ENCODE measurements at regions not wholly inside any gene's neighbourhood (a gene's known extent, or its start where the extent isn't known, plus 50 kb on each side); places are given as distances from the start of the nearest gene placed in this dataset.
"Not testable (repeated sequence)": the region's sequence is repeated elsewhere in the genome, so short reads cannot be mapped to it uniquely, and the experiment has no call there.

DNA sequence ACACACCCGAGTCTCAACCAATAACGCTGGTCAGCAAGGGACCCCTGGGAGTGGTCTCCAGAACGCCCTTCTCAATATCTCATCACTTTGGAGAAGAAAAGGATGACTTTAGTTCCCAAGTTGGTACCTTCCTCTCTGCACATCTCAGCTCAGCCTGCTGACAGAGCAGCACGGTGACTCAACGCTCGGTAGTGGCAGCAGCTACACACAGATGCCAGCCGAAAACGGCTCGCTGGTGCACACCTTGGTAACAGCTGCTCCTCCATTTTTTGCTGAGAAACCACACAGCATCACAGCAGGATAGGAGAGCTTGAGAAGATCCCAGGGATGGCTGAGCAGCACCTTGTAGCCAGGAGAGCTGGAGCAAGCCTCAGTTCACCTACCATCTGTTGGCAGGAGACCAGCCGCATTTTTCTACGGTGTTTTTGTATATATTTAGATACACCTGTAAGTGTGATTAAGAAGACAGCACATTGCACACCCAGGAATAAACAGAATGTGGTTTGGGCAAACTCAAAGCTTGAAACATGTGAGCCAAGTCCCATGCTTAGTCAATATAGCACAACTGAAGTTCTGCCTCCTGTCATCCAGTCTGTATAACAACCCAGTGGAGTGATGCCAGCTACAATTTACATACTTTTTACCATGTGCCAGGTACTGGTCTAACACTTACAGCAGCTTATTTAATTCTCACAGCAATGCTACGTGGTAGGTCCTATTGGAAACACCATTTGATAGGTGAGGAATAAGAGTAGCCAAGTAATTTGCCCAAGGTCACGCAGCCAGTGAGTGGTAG is 83.8 kb upstream of the ERCC4 start:
- TF ChIP-seq POLR2AphosphoS5 (IDR thresholded peaks at IDR 0.05) (no peak), POLR2A (IDR thresholded peaks at IDR 0.05; ENCODE audit: low read depth) (no peak), EP300 (IDR thresholded peaks at IDR 0.05) (no peak)
- TF ChIP-seq, protein P1, sequence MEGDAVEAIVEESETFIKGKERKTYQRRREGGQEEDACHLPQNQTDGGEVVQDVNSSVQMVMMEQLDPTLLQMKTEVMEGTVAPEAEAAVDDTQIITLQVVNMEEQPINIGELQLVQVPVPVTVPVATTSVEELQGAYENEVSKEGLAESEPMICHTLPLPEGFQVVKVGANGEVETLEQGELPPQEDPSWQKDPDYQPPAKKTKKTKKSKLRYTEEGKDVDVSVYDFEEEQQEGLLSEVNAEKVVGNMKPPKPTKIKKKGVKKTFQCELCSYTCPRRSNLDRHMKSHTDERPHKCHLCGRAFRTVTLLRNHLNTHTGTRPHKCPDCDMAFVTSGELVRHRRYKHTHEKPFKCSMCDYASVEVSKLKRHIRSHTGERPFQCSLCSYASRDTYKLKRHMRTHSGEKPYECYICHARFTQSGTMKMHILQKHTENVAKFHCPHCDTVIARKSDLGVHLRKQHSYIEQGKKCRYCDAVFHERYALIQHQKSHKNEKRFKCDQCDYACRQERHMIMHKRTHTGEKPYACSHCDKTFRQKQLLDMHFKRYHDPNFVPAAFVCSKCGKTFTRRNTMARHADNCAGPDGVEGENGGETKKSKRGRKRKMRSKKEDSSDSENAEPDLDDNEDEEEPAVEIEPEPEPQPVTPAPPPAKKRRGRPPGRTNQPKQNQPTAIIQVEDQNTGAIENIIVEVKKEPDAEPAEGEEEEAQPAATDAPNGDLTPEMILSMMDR (IDR thresholded peaks at IDR 0.05) = no peak
- Histone ChIP-seq H3K9me3 (no peaks in the 10 kb centered on the region), H3K4me1 (no peaks in the 10 kb centered on the region), H3K27me3 (peaks cover 0 to 7% (median 0%) of the 10 kb centered on the region in 4 donors), H3K27ac (replicated peaks in 1 of 4) (no peak overlapping the region), H3K4me3 (no peak overlapping the region), H3K36me3 (no peaks in the 10 kb centered on the region)
- DNase-seq (ENCODE audit: extremely low spot score) = no peak
- intact Hi-C loops (cut with DNase I) = no loop called here
- 81% methylated on average over 13 of the region's 13 CpGs for WGBS

DNA sequence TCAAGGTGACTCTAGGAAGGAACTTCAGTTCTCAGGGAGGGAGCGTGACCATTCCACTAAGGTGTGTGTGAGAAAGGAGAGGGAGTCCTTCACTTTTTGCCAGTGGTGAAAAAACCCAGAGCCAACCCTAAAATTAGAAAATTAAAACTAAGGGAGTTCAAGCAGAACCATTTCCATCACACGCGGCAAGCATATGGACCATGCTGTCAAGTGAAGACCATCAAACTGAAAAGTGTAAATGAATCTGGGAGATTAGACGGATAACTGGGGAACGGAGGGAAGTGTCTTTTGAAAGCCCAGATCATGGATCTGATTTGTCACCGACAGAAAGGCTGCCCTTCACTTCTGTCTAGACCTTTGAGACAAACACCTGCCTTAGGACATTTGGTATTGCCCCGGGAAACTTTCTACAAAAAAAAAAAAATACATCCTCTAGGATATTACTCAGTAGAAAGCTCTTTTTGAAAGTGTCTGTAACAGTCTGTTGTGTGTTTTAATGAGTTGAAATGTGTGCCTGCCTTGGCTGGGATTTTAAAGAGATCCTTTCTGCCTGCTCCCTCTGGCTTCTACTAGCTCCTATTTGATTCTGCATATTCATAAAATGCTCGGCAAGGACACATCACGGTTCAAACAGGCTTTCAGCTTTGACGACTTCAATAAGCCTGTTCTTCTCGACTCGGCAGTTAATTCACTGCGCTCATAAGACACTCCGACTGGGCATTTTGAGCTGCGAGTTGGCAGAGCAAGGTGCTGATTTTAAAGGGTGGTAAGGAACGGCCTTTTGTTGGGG is 81.4 kb upstream of the ERCC4 start:
- Histone ChIP-seq H3K27me3 (peaks cover 0 to 8% (median 0%) of the 10 kb centered on the region in 4 donors), H3K4me3 (no peak overlapping the region), H3K27ac (replicated peaks in 1 of 4) (no peak overlapping the region), H3K9me3 (no peaks in the 10 kb centered on the region), H3K4me1 (no peaks in the 10 kb centered on the region), H3K36me3 (no peaks in the 10 kb centered on the region)
- no peak for TF ChIP-seq POLR2A (IDR thresholded peaks at IDR 0.05; ENCODE audit: low read depth)
- intact Hi-C loops (cut with DNase I) = no loop called here
- DNase-seq (ENCODE audit: extremely low spot score) = no peak
- 87% methylated on average over 16 of the region's 16 CpGs for WGBS

DNA sequence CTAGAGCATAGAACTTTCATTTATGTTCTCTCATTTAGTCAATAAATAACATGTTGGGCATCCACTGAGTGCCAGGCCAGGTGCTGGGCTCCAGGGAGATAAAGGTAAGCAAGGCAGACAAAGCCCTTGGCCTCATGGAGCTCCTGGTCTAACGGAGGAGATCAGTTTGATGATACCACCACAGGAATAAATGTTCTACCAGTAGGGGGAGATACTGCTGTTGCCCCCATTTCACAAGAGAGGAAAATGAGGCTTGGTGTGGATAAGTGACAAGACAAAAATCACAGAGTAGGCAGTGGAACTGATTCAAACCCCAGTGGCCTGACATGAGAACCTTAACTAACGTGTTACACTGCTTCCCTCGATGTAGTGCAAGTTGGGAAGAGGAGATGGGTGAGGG is 80.4 kb upstream of the ERCC4 start:
- H3K27me3 ChIP-seq = peaks cover 0 to 8% (median 0%) of the 10 kb centered on the region in 4 donors
- DNase-seq (ENCODE audit: extremely low spot score) = no peak
- no peak overlapping the region for H3K4me3 ChIP-seq
- no peaks in the 10 kb centered on the region for H3K36me3 ChIP-seq
- intact Hi-C loops (cut with DNase I) = no loop called here
- WGBS = 88% methylated on average over 3 of the region's 3 CpGs
- H3K4me1 ChIP-seq = no peaks in the 10 kb centered on the region
- no peak for TF ChIP-seq POLR2AphosphoS5 (IDR thresholded peaks at IDR 0.05)
- TF ChIP-seq EP300 (IDR thresholded peaks at IDR 0.05) = no peak
- TF ChIP-seq, protein P1 (IDR thresholded peaks at IDR 0.05) = no peak
- no peak for TF ChIP-seq POLR2A (IDR thresholded peaks at IDR 0.05; ENCODE audit: low read depth)
- H3K9me3 ChIP-seq = no peaks in the 10 kb centered on the region
- H3K27ac ChIP-seq (replicated peaks in 1 of 4) = no peak overlapping the region

DNA sequence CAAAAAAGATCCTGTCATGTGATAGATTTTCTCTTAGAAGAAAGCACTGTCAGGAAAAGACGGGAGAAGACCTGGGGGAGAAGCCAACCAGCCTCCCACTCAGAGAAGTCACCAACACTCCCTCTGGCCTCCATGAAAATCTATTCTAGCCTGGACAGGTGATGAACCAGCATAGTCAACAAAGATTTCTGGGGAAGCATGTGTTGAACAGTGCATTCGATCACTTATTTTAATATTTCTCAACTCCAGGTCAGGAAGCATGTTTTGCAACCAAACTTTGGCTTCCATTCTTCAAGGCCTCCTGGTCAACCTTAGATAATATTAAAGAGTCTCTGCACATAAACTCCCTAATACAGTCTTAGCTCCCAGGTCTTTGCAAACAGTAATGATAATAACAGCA is 74.7 kb upstream of the ERCC4 start:
- no peak for TF ChIP-seq EP300 (IDR thresholded peaks at IDR 0.05)
- TF ChIP-seq POLR2A (IDR thresholded peaks at IDR 0.05; ENCODE audit: low read depth) = no peak
- TF ChIP-seq POLR2AphosphoS5 (IDR thresholded peaks at IDR 0.05) = no peak
- TF ChIP-seq, protein P1 (IDR thresholded peaks at IDR 0.05) = no peak
- Histone ChIP-seq H3K9me3 (peaks cover 0 to 9% (median 7%) of the 10 kb centered on the region in 4 donors), H3K27ac (replicated peaks in 1 of 4) (no peak overlapping the region), H3K4me1 (no peaks in the 10 kb centered on the region), H3K4me3 (no peak overlapping the region), H3K27me3 (peaks cover 0 to 8% (median 0%) of the 10 kb centered on the region in 4 donors), H3K36me3 (no peaks in the 10 kb centered on the region)
- intact Hi-C loops (cut with DNase I) = no loop called here
- no peak for DNase-seq (ENCODE audit: extremely low spot score)
- 89% methylated on average over 2 of the region's 2 CpGs for WGBS

DNA sequence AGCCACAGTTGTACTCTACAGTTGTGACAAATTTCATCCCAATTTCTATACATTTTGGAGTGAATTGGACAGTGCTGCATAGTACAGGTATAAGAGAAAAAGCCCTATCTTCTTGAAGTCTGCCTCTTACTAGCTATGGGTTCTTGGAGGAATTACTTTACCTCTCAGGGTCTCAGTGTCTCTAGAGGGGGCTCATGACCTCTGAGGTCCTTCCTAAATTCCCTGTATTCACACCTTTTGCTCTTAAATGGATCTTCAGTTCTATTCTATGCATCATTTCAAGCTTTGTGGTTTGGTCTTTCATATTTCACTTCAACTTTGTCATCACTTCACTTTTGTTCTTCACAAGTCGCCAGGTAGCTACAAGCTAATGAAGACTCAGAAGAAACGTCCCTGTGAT is 71.2 kb upstream of the ERCC4 start:
- Histone ChIP-seq H3K27me3 (no peaks in the 10 kb centered on the region), H3K4me1 (no peaks in the 10 kb centered on the region), H3K4me3 (no peak overlapping the region), H3K9me3 (peaks cover 0 to 9% (median 7%) of the 10 kb centered on the region in 4 donors), H3K27ac (replicated peaks in 1 of 4) (no peak overlapping the region), H3K36me3 (no peaks in the 10 kb centered on the region)
- WGBS = 86% methylated on average over 2 of the region's 2 CpGs
- no peak for DNase-seq (ENCODE audit: extremely low spot score)
- TF ChIP-seq EP300 (IDR thresholded peaks at IDR 0.05) (no peak), POLR2AphosphoS5 (IDR thresholded peaks at IDR 0.05) (no peak), POLR2A (IDR thresholded peaks at IDR 0.05; ENCODE audit: low read depth) (no peak)
- TF ChIP-seq, protein P1 (IDR thresholded peaks at IDR 0.05) = no peak
- intact Hi-C loops (cut with DNase I) = no loop called here

DNA sequence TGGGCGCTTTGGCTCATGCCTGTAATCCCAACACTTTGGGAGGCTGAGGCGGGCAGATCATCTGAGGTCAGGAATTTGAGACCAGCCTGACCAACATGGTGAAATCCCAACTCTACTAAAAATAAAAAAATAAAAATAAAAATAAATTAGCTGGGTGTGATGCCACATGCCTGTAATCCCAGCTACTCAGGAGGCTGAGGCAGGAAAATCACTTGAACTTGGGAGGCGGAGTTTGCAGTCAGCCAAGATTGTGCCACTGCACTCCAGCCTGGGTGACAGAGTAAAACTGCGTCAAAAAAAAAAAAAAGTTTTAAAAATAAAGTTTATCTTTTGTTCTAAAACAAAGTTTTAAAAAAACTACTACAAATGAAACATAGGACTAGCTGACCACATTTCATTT is 69.8 kb upstream of the ERCC4 start:
- H3K36me3 ChIP-seq; H3K4me3 ChIP-seq; H3K4me1 ChIP-seq; H3K27me3 ChIP-seq; DNase-seq (ENCODE audit: extremely low spot score); H3K27ac ChIP-seq (replicated peaks in 1 of 4); intact Hi-C loops (cut with DNase I); H3K9me3 ChIP-seq: not testable (repeated sequence)
- 78% methylated on average over 4 of the region's 4 CpGs for WGBS
